ENCODE measurements at regions not wholly inside any gene's neighbourhood (a gene's known extent, or its start where the extent isn't known, plus 50 kb on each side); places are given as distances from the start of the nearest gene placed in this dataset.

- no peak overlapping the region for H3K27ac ChIP-seq
- no peak for TF ChIP-seq CTCF (conservative IDR thresholded peaks at IDR 0.05)
Measured at GRCh38 chr15:91541286-91541685, 312.2 kb upstream of the SLCO3A1 start.

GRCh38 chr15:91542226-91542625, 311.3 kb upstream of the SLCO3A1 start:
- no peak for TF ChIP-seq CTCF (conservative IDR thresholded peaks at IDR 0.05)

GRCh38 chr15:91547356-91547755, 306.2 kb upstream of the SLCO3A1 start:
- no peak for TF ChIP-seq CTCF (conservative IDR thresholded peaks at IDR 0.05)
- H3K27ac ChIP-seq = no peak overlapping the region

More at GRCh38 chr15:91542226-91542625, 311.3 kb upstream of the SLCO3A1 start:
- no peak overlapping the region for H3K27ac ChIP-seq

GRCh38 chr15:91548549-91548948, 305.0 kb upstream of the SLCO3A1 start:
- no peak for TF ChIP-seq CTCF (conservative IDR thresholded peaks at IDR 0.05)
- no peak overlapping the region for H3K27ac ChIP-seq

- H3K27ac ChIP-seq = no peak overlapping the region
- TF ChIP-seq CTCF (conservative IDR thresholded peaks at IDR 0.05) = no peak
Measured at GRCh38 chr15:91549581-91549980, 303.9 kb upstream of the SLCO3A1 start.

GRCh38 chr15:91552555-91552954, 301.0 kb upstream of the SLCO3A1 start:
- no peak overlapping the region for H3K27ac ChIP-seq
- no peak for TF ChIP-seq CTCF (conservative IDR thresholded peaks at IDR 0.05)

GRCh38 chr15:91553196-91553854, 300.2 kb upstream of the SLCO3A1 start:
- no peak for TF ChIP-seq CTCF (conservative IDR thresholded peaks at IDR 0.05)

More at GRCh38 chr15:91553196-91553854, 300.2 kb upstream of the SLCO3A1 start:
- H3K27ac ChIP-seq = no peak overlapping the region
